Spleen (tissue), 7 donors: ENCODE measurements at regions not wholly inside any gene's neighbourhood (a gene's known extent, or its start where the extent isn't known, plus 50 kb on each side); places are given as distances from the start of the nearest gene placed in this dataset.

ENCODE experiments used
- POLR2A ChIP-seq, 3 donors: fragments of 450-650 bp; IDR thresholded peaks; one replicate each; pipeline ENCODE4 v1.5.1; 2017; ENCODE audit warnings: antibody characterized with exemption in 3 of 3, mild to moderate bottlenecking in 1 of 3
- POLR2AphosphoS5 ChIP-seq, 3 donors: sonication (generic); formaldehyde crosslinking; IDR thresholded peaks; one replicate each; pipeline ENCODE4 v1.5.1; 2017; ENCODE audit warnings: antibody characterized with exemption in 3 of 3
- TF ChIP-seq, protein P1 (sequence below), 11 experiments: fragments of 200-600 bp in 7 of 11; fragments of 450-650 bp in 4 of 11; sonication (generic) in 4 of 11; IDR thresholded peaks in 8 of 11; conservative IDR thresholded peaks in 3 of 11; 1 replicate in 7 of 11; 2 replicates in 4 of 11; pipeline versions ENCODE4 v1.4.0 to v1.8.0; 2016 to 2021; ENCODE audit warnings: antibody characterized with exemption in 11 of 11, inconsistent platforms in 4 of 11, mild to moderate bottlenecking in 1 of 11
- donor health status: DM: no; HTN: no; CAD: no; lungs with moderate emphysema.
- donor health status: DM: no; HTN: no; CAD: no.
- donor health status: DM: no; HTN: no; CAD: no.

DNA sequence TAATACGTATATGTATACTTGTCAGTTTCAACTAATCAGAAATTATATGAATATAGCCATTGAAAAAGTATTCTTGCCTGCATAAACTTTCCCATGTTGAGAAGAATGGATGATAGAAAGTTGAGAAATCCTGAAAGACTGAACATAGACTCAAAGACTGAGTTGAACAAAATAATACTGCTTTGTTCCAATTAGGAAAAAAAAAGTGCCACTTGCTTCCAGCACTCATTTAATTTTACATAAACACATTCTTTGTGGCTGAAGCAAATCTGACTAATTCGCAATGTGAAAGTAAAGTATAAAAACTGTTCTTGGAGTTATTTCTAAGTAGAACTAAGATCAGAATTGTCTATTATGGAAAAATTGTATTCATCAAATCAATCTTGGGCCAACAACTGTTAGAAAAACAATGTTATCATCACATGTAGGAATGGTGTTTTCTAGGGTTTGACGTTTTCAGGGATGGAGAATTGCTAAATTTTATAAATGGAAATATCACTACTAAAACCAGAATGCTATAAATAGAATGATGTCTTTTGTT is 2334.6 kb downstream of the PCDH7 start:
- TF ChIP-seq, protein P1, sequence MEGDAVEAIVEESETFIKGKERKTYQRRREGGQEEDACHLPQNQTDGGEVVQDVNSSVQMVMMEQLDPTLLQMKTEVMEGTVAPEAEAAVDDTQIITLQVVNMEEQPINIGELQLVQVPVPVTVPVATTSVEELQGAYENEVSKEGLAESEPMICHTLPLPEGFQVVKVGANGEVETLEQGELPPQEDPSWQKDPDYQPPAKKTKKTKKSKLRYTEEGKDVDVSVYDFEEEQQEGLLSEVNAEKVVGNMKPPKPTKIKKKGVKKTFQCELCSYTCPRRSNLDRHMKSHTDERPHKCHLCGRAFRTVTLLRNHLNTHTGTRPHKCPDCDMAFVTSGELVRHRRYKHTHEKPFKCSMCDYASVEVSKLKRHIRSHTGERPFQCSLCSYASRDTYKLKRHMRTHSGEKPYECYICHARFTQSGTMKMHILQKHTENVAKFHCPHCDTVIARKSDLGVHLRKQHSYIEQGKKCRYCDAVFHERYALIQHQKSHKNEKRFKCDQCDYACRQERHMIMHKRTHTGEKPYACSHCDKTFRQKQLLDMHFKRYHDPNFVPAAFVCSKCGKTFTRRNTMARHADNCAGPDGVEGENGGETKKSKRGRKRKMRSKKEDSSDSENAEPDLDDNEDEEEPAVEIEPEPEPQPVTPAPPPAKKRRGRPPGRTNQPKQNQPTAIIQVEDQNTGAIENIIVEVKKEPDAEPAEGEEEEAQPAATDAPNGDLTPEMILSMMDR (IDR thresholded peaks at IDR 0.05 in 8 of 11, conservative IDR thresholded peaks at IDR 0.05 in 3 of 11): no peak
- TF ChIP-seq POLR2A (IDR thresholded peaks at IDR 0.05) (no peak), POLR2AphosphoS5 (IDR thresholded peaks at IDR 0.05) (no peak)
